ENCODE measurements at regions not wholly inside any gene's neighbourhood (a gene's known extent, or its start where the extent isn't known, plus 50 kb on each side); places are given as distances from the start of the nearest gene placed in this dataset.

DNA sequence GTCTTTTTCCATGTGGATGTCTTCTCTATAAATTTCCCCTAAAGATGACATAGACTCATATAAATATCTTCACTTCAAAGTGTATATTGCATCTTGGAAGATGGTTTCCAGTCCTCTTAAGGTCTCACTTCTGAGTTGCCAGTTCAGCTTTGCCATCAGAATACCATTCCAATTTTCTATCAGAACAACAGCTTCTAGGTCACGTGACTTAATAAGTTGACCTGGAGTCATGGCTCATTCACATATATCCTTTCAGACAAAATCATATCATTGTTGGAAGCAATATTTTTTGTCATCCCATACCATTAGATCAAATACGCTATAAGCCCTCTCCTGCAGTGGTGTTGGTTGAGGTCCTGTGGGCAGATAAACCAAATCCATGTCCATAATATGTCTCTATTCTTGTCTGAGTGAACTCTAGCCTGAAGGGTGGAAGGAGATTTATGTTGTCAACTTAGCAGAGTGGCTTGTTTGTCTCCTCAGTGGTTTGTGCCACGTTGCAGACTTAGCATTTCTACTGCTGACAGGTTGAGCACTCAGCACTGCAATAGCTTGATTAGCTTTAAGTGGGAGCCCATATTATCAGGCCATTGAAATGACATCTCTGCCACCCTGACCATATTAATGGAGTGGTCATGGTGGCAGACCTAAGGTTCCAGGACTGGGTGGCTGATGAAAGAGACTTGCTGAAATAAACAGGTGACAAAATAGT, 123.6 kb upstream of the PCDH17 start:
- TF ChIP-seq, protein P1, sequence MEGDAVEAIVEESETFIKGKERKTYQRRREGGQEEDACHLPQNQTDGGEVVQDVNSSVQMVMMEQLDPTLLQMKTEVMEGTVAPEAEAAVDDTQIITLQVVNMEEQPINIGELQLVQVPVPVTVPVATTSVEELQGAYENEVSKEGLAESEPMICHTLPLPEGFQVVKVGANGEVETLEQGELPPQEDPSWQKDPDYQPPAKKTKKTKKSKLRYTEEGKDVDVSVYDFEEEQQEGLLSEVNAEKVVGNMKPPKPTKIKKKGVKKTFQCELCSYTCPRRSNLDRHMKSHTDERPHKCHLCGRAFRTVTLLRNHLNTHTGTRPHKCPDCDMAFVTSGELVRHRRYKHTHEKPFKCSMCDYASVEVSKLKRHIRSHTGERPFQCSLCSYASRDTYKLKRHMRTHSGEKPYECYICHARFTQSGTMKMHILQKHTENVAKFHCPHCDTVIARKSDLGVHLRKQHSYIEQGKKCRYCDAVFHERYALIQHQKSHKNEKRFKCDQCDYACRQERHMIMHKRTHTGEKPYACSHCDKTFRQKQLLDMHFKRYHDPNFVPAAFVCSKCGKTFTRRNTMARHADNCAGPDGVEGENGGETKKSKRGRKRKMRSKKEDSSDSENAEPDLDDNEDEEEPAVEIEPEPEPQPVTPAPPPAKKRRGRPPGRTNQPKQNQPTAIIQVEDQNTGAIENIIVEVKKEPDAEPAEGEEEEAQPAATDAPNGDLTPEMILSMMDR (IDR thresholded peaks at IDR 0.05), result no peak
- ATAC-seq (no peak), DNase-seq (no peak)
- no peak overlapping the region for H3K4me3 ChIP-seq
- intact Hi-C loops (cut with DNase I), result no loop called here
- no peaks in the 10 kb centered on the region for H3K9me3 ChIP-seq
- no peaks in the 10 kb centered on the region for H3K36me3 ChIP-seq
- no peaks in the 10 kb centered on the region for H3K27me3 ChIP-seq
- H3K4me1 ChIP-seq, result no peaks in the 10 kb centered on the region
- H3K27ac ChIP-seq, result no peak overlapping the region

DNA sequence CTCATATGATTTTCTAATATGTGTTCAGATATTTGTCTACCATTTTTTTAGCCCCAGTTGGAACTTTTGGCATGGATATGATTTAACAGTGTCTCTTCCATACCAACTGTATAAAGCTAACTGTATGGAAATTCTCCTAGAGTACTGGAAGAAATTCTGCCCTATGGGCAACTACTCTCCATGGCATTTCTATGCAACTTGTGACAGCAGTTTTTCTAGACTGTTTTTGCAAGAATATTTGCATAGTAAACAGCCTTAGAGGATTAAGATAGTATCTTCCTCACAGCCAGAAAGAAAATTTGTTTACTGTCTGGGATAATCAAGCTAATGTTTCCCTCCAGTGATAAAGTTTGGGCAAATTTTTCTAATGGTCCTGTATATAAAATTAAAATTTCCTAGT, 119.9 kb upstream of the PCDH17 start:
- TF ChIP-seq, protein P1 (IDR thresholded peaks at IDR 0.05), result no peak
- Histone ChIP-seq H3K36me3 (no peaks in the 10 kb centered on the region), H3K4me3 (no peak overlapping the region), H3K9me3 (no peaks in the 10 kb centered on the region), H3K27ac (no peak overlapping the region), H3K27me3 (no peaks in the 10 kb centered on the region), H3K4me1 (no peaks in the 10 kb centered on the region)
- ATAC-seq, result no peak
- intact Hi-C loops (cut with DNase I), result no loop called here
- DNase-seq, result no peak

DNA sequence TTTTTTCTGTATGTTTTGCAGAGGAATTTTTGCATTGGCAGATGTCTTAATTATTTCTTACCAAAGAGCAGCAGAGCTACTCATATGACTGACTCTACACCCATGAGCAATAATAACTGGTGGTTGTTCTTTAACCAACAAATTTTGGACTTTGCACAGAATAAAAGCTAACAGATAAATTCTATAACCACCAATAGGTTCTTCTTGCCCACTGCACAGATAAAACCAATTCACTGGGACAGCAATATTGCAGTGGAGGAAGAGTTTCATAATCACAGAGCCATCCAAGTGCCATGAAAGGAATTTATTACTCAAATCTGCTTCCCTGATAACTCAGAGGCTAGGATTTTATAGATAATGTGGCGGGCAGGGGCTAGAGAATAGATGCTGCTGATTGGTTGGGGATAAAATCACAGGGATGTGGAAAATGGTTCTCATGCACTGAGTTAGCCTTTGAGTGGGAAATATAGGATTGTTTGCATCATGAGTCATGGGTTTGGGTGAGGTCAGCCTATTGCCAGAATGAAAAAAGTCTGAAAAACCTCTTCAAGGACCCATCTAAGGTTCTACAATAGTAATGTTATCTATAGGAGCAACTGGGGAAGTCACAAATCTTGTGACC, 104.3 kb upstream of the PCDH17 start:
- TF ChIP-seq, protein P1 (IDR thresholded peaks at IDR 0.05), result no peak
- H3K9me3 ChIP-seq, result no peaks in the 10 kb centered on the region

DNA sequence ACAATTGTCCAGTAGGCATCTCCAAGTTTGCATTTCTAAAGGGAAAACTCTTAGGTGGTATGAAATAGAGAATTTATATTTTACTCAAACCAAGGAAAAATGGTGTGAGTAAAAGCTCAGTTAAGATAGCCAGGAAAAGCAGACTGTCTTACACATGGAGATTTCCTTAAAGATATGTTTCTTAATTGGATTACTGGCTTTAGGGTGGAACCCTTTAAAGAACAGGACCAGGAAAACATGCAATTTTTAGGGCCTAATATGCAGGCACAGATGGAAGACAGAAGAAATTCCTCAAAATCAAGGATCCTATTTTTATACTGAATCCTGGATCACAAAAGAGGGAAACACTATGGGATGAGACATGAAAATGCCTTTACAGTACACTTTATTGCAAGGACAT, 100.3 kb upstream of the PCDH17 start:
- intact Hi-C loops (cut with DNase I), result no loop called here
- no peaks in the 10 kb centered on the region for H3K27me3 ChIP-seq
- no peak for ATAC-seq
- no peaks in the 10 kb centered on the region for H3K36me3 ChIP-seq
- DNase-seq, result no peak
- no peak overlapping the region for H3K4me3 ChIP-seq
- TF ChIP-seq, protein P1 (IDR thresholded peaks at IDR 0.05), result no peak
- H3K9me3 ChIP-seq, result no peaks in the 10 kb centered on the region
- no peaks in the 10 kb centered on the region for H3K4me1 ChIP-seq
- H3K27ac ChIP-seq, result no peak overlapping the region

More for the DNA sequence above, 104.3 kb upstream of the PCDH17 start:
- no peaks in the 10 kb centered on the region for H3K4me1 ChIP-seq
- no peaks in the 10 kb centered on the region for H3K36me3 ChIP-seq
- no peak overlapping the region for H3K27ac ChIP-seq
- no peak overlapping the region for H3K4me3 ChIP-seq
- DNase-seq (no peak), ATAC-seq (no peak)
- no peaks in the 10 kb centered on the region for H3K27me3 ChIP-seq
- intact Hi-C loops (cut with DNase I), result no loop called here

GRCh38 chr13:57546942-57547341, 84.6 kb upstream of the PCDH17 start:
- Histone ChIP-seq H3K9me3 (no peaks in the 10 kb centered on the region), H3K36me3 (no peaks in the 10 kb centered on the region), H3K4me3 (no peak overlapping the region), H3K27me3 (no peaks in the 10 kb centered on the region), H3K4me1 (no peaks in the 10 kb centered on the region), H3K27ac (no peak overlapping the region)
- TF ChIP-seq, protein P1 (IDR thresholded peaks at IDR 0.05), result no peak
- intact Hi-C loops (cut with DNase I), result no loop called here
- no peak for DNase-seq
- ATAC-seq, result no peak

All from upper lobe of right lung (tissue), 1 donor.